ENCODE measurements at regions not wholly inside any gene's neighbourhood (a gene's known extent, or its start where the extent isn't known, plus 50 kb on each side); places are given as distances from the start of the nearest gene placed in this dataset.

DNA sequence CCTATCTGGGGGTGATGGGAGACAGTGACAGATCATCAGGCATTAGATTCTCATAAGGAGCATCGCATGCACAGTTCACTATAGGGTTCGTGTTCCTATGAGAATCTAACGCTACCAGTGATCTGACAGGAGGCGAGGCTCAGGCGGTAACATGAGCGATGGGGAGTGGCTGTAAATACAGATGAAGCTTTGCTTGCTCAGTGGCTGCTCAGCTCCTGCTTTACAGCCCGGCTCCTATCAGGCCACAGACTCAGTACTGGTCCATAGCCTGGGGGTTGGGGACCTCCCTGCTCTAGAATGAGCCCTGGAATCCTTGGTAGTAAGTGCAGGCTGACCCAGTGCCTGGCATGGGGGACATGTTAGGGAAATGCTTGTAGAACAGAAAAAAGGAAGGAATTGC, 426.0 kb downstream of the TYW1 start:
- no peak overlapping the region for H3K4me2 ChIP-seq (ENCODE audit: low read length)
- no peak overlapping the region for H3K9ac ChIP-seq (ENCODE audit: low read length)
- no peaks in the 10 kb centered on the region for H3K36me3 ChIP-seq (replicated peaks; ENCODE audit: low read depth, low read length)
- no peaks in the 10 kb centered on the region for H3K4me1 ChIP-seq (ENCODE audit: low read length)
- no peak overlapping the region for H3K27ac ChIP-seq (ENCODE audit: low read length)
- H3K79me2 ChIP-seq (ENCODE audit: low read length) = no peaks in the 10 kb centered on the region
- no peak overlapping the region for H2AFZ ChIP-seq (ENCODE audit: low read depth, low read length)
- no peak overlapping the region for H3K4me3 ChIP-seq (ENCODE audit: low read length)
- no peaks in the 10 kb centered on the region for H4K20me1 ChIP-seq (ENCODE audit: insufficient read depth, low read length)
- H3K27me3 ChIP-seq (ENCODE audit: low read depth, low read length) = no peaks in the 10 kb centered on the region
- H3K9me3 ChIP-seq (ENCODE audit: insufficient read depth, low read length) = no peaks in the 10 kb centered on the region
- TF ChIP-seq EZH2phosphoT487 (IDR thresholded peaks at IDR 0.05; ENCODE audit: low read depth) = no peak
- TF ChIP-seq, protein P1, sequence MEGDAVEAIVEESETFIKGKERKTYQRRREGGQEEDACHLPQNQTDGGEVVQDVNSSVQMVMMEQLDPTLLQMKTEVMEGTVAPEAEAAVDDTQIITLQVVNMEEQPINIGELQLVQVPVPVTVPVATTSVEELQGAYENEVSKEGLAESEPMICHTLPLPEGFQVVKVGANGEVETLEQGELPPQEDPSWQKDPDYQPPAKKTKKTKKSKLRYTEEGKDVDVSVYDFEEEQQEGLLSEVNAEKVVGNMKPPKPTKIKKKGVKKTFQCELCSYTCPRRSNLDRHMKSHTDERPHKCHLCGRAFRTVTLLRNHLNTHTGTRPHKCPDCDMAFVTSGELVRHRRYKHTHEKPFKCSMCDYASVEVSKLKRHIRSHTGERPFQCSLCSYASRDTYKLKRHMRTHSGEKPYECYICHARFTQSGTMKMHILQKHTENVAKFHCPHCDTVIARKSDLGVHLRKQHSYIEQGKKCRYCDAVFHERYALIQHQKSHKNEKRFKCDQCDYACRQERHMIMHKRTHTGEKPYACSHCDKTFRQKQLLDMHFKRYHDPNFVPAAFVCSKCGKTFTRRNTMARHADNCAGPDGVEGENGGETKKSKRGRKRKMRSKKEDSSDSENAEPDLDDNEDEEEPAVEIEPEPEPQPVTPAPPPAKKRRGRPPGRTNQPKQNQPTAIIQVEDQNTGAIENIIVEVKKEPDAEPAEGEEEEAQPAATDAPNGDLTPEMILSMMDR (IDR thresholded peaks at IDR 0.05; ENCODE audit: low read depth, low read length) = no peak

DNA sequence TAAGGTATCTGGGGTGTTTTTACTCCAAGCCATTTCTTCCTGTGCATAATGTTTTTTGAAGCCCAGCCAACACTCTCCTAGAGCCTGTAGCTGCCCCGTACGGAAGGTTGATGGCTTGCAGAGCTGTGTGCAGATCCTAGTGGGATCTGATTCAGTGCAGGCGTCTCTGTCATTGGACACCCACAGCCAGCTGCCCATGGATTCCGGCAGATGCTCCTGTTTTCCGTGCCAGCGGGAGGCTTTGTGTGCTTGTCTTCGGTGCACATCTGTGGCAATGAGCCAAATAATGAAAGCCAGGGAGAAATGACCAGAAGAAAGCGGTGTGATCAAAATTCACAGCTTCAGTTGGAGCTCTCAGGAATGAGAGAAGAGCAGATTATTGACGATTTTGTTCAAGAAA, 426.4 kb downstream of the TYW1 start:
- no peaks in the 10 kb centered on the region for H3K9me3 ChIP-seq (ENCODE audit: insufficient read depth, low read length)
- no peaks in the 10 kb centered on the region for H4K20me1 ChIP-seq (ENCODE audit: insufficient read depth, low read length)
- H3K4me1 ChIP-seq (ENCODE audit: low read length) = no peaks in the 10 kb centered on the region
- H3K4me3 ChIP-seq (ENCODE audit: low read length) = no peak overlapping the region
- no peak overlapping the region for H2AFZ ChIP-seq (ENCODE audit: low read depth, low read length)
- no peak overlapping the region for H3K27ac ChIP-seq (ENCODE audit: low read length)
- H3K9ac ChIP-seq (ENCODE audit: low read length) = no peak overlapping the region
- H3K36me3 ChIP-seq (replicated peaks; ENCODE audit: low read depth, low read length) = no peaks in the 10 kb centered on the region
- no peak for TF ChIP-seq EZH2phosphoT487 (IDR thresholded peaks at IDR 0.05; ENCODE audit: low read depth)
- TF ChIP-seq, protein P1 (IDR thresholded peaks at IDR 0.05; ENCODE audit: low read depth, low read length) = no peak
- H3K4me2 ChIP-seq (ENCODE audit: low read length) = no peak overlapping the region
- no peaks in the 10 kb centered on the region for H3K79me2 ChIP-seq (ENCODE audit: low read length)
- H3K27me3 ChIP-seq (ENCODE audit: low read depth, low read length) = no peaks in the 10 kb centered on the region

DNA sequence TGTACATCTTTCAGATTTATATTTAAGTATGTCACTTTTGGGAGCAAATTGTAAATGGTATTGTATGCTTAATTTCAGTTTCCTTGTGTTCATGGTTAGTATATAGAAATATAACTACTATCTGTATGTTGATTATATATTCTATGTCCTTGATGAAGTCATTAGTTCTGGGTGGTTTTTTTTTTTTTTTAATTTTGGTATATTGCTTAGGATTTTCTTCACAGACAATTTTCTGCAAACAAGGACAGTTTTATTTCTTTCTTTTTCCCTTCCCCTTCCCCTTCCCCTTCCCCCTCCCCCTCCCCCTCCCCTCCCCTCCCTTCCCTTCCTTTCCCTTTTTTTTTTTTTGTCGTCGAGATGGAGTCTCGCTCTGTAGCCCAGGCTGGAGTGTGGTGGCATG, 430.0 kb downstream of the TYW1 start:
- H3K36me3 ChIP-seq (replicated peaks; ENCODE audit: low read depth, low read length) = no peaks in the 10 kb centered on the region
- no peaks in the 10 kb centered on the region for H3K79me2 ChIP-seq (ENCODE audit: low read length)
- H3K27me3 ChIP-seq (ENCODE audit: low read depth, low read length) = no peaks in the 10 kb centered on the region
- H3K4me3 ChIP-seq (ENCODE audit: low read length) = no peak overlapping the region
- no peaks in the 10 kb centered on the region for H3K9me3 ChIP-seq (ENCODE audit: insufficient read depth, low read length)
- H3K27ac ChIP-seq (ENCODE audit: low read length) = no peak overlapping the region
- no peak overlapping the region for H3K4me2 ChIP-seq (ENCODE audit: low read length)
- no peaks in the 10 kb centered on the region for H4K20me1 ChIP-seq (ENCODE audit: insufficient read depth, low read length)
- H3K9ac ChIP-seq (ENCODE audit: low read length) = no peak overlapping the region
- no peaks in the 10 kb centered on the region for H3K4me1 ChIP-seq (ENCODE audit: low read length)
- no peak overlapping the region for H2AFZ ChIP-seq (ENCODE audit: low read depth, low read length)
- TF ChIP-seq EZH2phosphoT487 (IDR thresholded peaks at IDR 0.05; ENCODE audit: low read depth) = no peak
- TF ChIP-seq, protein P1 (IDR thresholded peaks at IDR 0.05; ENCODE audit: low read depth, low read length) = no peak

DNA sequence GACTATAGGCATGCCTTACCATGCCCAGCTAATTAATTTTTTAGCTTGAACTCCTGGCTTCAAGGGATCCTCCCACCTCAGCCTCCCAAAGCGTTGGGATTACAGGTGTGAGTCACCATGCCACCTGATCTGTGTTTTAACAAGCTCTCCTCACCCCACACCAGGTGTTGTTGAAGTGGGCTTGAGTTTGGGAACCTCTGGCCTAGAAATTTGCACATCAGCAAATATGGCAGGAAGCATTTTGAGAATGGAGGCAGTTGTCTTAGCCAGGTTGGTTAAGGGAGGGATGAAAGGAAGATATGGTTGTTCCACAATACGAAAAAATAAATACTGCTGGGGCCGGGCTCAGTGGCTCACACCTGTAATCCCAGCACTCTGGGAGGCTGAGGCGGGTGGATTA, 433.1 kb downstream of the TYW1 start:
- Histone ChIP-seq H4K20me1 (ENCODE audit: insufficient read depth, low read length) (no peaks in the 10 kb centered on the region), H3K4me1 (ENCODE audit: low read length) (no peaks in the 10 kb centered on the region), H3K4me2 (ENCODE audit: low read length) (no peak overlapping the region), H3K79me2 (ENCODE audit: low read length) (no peaks in the 10 kb centered on the region), H2AFZ (ENCODE audit: low read depth, low read length) (no peak overlapping the region), H3K36me3 (replicated peaks; ENCODE audit: low read depth, low read length) (no peaks in the 10 kb centered on the region), H3K9me3 (ENCODE audit: insufficient read depth, low read length) (no peaks in the 10 kb centered on the region), H3K9ac (ENCODE audit: low read length) (no peak overlapping the region), H3K4me3 (ENCODE audit: low read length) (no peak overlapping the region), H3K27ac (ENCODE audit: low read length) (no peak overlapping the region), H3K27me3 (ENCODE audit: low read depth, low read length) (no peaks in the 10 kb centered on the region)
- TF ChIP-seq EZH2phosphoT487 (IDR thresholded peaks at IDR 0.05; ENCODE audit: low read depth) = no peak
- TF ChIP-seq, protein P1 (IDR thresholded peaks at IDR 0.05; ENCODE audit: low read depth, low read length) = no peak

All from OCI-LY3 (cell line).